Large intestine (tissue), 3 donors: ENCODE measurements at regions not wholly inside any gene's neighbourhood (a gene's known extent, or its start where the extent isn't known, plus 50 kb on each side); places are given as distances from the start of the nearest gene placed in this dataset.

ENCODE experiments used
- DNase-seq, 2 donors: peaks; one replicate each; pipeline versions ENCODE4 v3.0.0 to v3.0.0-alpha.2; 2013
- H3K27ac ChIP-seq: one replicate; pipeline ENCODE4 v1.5.1; 2013; ENCODE audit warnings: low read length
- H3K27me3 ChIP-seq: 2 replicates; pipeline ENCODE4 v1.6.1; 2013; ENCODE audit warnings: low read length; ENCODE audit not compliant: control insufficient read depth, insufficient read depth
- H3K36me3 ChIP-seq: 2 replicates; pipeline ENCODE4 v1.6.1; 2013; ENCODE audit warnings: low read length; ENCODE audit not compliant: control insufficient read depth, insufficient read depth
- H3K4me1 ChIP-seq: one replicate; pipeline ENCODE4 v1.6.1; 2013; ENCODE audit warnings: low read length; ENCODE audit not compliant: control insufficient read depth, insufficient read depth
- H3K4me3 ChIP-seq: one replicate; pipeline ENCODE4 v1.5.1; 2013; ENCODE audit warnings: low read length
- H3K9me3 ChIP-seq: one replicate; pipeline ENCODE4 v1.6.1; 2013; ENCODE audit warnings: mild to moderate bottlenecking, low read depth, low read length, moderate library complexity; ENCODE audit not compliant: control insufficient read depth
- WGBS: methylation state at CpG from one replicate; pipeline ENCODE4 v1.1.5; 2013; ENCODE audit warnings: low lambda C conversion rate; ENCODE audit not compliant: insufficient coverage; 5-methylcytosine and 5-hydroxymethylcytosine counted together

- 89% methylated on average over 1 of the region's 1 CpG for WGBS
- no peak for DNase-seq
- H3K27ac ChIP-seq = no peak overlapping the region
These were observed 53.7 kb downstream of the RPS12 start for GRCh38 chr6:132868057-132868456.

GRCh38 chr6:132872923-132873322 is 58.6 kb downstream of the RPS12 start:
- no peaks in the 10 kb centered on the region for H3K36me3 ChIP-seq
- H3K4me1 ChIP-seq = no peaks in the 10 kb centered on the region
- WGBS = no CpG with 5 or more reads among the region's 1 CpG
- H3K4me3 ChIP-seq = no peak overlapping the region
- DNase-seq = no peak
- H3K27ac ChIP-seq = no peak overlapping the region
- no peaks in the 10 kb centered on the region for H3K9me3 ChIP-seq
- H3K27me3 ChIP-seq = no peaks in the 10 kb centered on the region

More at GRCh38 chr6:132868057-132868456, 53.7 kb downstream of the RPS12 start:
- Histone ChIP-seq H3K27me3 (no peaks in the 10 kb centered on the region), H3K36me3 (no peaks in the 10 kb centered on the region), H3K9me3 (no peaks in the 10 kb centered on the region), H3K4me3 (no peak overlapping the region), H3K4me1 (no peaks in the 10 kb centered on the region)

GRCh38 chr6:132877003-132877402 is 62.6 kb downstream of the RPS12 start:
- Histone ChIP-seq H3K36me3 (no peaks in the 10 kb centered on the region), H3K4me1 (no peaks in the 10 kb centered on the region), H3K9me3 (no peaks in the 10 kb centered on the region), H3K27ac (no peak overlapping the region), H3K27me3 (no peaks in the 10 kb centered on the region), H3K4me3 (no peak overlapping the region)
- no CpG with 5 or more reads among the region's 2 CpGs for WGBS
- DNase-seq = no peak

GRCh38 chr6:132887204-132887603 is 72.8 kb downstream of the RPS12 start:
- Histone ChIP-seq H3K4me1 (no peaks in the 10 kb centered on the region), H3K4me3 (no peak overlapping the region), H3K27ac (no peak overlapping the region), H3K27me3 (no peaks in the 10 kb centered on the region), H3K9me3 (no peaks in the 10 kb centered on the region), H3K36me3 (no peaks in the 10 kb centered on the region)
- DNase-seq = no peak
- WGBS = no CpG with 5 or more reads among the region's 1 CpG

- H3K27ac ChIP-seq = no peak overlapping the region
- DNase-seq = no peak
- WGBS = 86% methylated on average over 1 of the region's 2 CpGs
- no peak overlapping the region for H3K4me3 ChIP-seq
- H3K27me3 ChIP-seq = no peaks in the 10 kb centered on the region
- H3K36me3 ChIP-seq = no peaks in the 10 kb centered on the region
- no peaks in the 10 kb centered on the region for H3K9me3 ChIP-seq
- H3K4me1 ChIP-seq = no peaks in the 10 kb centered on the region
These were observed 74.3 kb downstream of the RPS12 start for GRCh38 chr6:132888701-132889100.

- H3K9me3 ChIP-seq = no peaks in the 10 kb centered on the region
- no peaks in the 10 kb centered on the region for H3K27me3 ChIP-seq
- no peak for DNase-seq
- H3K27ac ChIP-seq = no peak overlapping the region
- 96% methylated on average over 3 of the region's 5 CpGs for WGBS
- H3K36me3 ChIP-seq = no peaks in the 10 kb centered on the region
- no peaks in the 10 kb centered on the region for H3K4me1 ChIP-seq
- H3K4me3 ChIP-seq = no peak overlapping the region
These were observed 78.8 kb downstream of the RPS12 start for GRCh38 chr6:132892929-132893771.

DNA sequence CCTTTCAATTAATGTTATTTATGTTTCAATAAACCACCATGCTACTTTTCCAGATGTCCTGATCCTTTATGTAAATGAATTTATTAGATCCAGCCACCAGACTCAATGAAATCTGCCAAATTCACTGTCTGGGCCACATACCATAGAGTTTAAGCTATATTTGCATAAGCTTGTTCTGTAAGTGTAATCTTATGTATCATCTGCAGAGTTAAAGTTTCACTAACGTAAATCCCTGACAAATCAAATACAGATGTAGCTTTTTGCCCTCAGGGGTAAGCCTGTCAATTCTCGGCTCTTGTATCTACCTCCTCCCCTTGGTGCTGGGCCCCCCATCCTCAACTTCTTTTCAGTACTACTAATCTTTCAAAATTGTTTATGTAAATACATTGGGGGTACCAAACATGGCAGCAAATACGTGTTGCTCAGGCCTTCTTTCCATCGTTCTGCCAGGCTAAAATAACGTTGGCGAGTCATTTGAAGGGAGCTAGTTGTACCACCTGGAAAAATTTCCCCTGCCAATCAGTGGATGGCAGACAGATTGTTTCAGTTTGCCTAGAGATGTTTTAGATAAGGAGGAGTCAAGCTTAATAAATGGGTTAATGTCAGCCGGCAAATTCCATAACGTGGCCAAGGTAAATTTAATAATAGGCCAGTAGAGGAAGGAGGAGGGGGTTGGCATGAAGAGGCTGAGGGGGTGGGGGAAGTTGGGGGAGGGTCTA is 79.6 kb downstream of the RPS12 start:
- Histone ChIP-seq H3K27ac (no peak overlapping the region), H3K4me1 (no peaks in the 10 kb centered on the region), H3K4me3 (no peak overlapping the region), H3K36me3 (no peaks in the 10 kb centered on the region), H3K9me3 (no peaks in the 10 kb centered on the region), H3K27me3 (no peaks in the 10 kb centered on the region)
- no peak for DNase-seq
- 53% methylated on average over 4 of the region's 8 CpGs for WGBS

DNA sequence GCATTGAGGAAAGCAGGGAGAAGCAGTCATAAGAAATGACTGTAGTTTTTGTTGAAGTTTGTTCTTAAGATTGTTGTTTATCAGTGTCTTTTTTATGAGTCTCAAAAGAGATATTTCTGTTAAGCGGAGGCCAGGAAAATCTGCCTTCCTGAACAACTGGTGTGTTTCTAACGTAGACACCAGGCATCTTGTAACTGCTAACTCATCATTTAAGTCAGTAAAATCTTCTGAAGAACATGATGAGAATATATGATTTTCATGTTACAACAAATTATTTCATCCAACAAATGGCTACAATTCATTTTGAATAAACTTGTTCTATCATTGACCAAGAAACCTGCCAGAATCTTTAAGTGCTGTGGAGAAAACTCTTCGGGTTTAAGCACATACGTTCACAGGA is 84.0 kb downstream of the RPS12 start:
- Histone ChIP-seq H3K27me3 (no peaks in the 10 kb centered on the region), H3K4me3 (no peak overlapping the region), H3K36me3 (no peaks in the 10 kb centered on the region), H3K27ac (no peak overlapping the region), H3K9me3 (no peaks in the 10 kb centered on the region), H3K4me1 (no peaks in the 10 kb centered on the region)
- no peak for DNase-seq
- 86% methylated on average over 2 of the region's 4 CpGs for WGBS

DNA sequence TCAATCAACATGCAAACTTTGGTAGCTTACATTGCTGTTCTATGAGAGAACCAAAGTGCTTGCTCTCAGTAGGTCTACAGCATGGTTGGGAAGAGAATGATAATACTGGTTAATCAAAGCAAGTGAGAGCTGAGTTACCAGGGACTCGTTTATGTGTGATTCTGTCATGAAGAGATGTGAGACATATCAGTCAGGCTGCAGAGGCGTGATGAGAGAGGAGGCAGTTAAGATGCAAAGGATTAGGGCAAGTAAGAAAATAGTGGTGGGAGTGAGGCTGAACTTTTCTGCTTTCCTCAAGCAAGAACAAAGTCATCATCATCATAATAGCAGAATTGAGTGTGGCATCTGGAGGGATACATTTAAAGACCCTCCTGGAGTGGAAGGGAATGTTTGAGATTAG is 86.5 kb downstream of the RPS12 start:
- H3K36me3 ChIP-seq = no peaks in the 10 kb centered on the region
- no CpG with 5 or more reads among the region's 2 CpGs for WGBS

GRCh38 chr6:132902901-132903300 is 88.5 kb downstream of the RPS12 start:
- Histone ChIP-seq H3K4me1 (no peaks in the 10 kb centered on the region), H3K27ac (no peak overlapping the region), H3K4me3 (no peak overlapping the region), H3K9me3 (no peaks in the 10 kb centered on the region), H3K36me3 (no peaks in the 10 kb centered on the region), H3K27me3 (no peaks in the 10 kb centered on the region)
- WGBS = 96% methylated on average over 4 of the region's 6 CpGs
- no peak for DNase-seq

More for the DNA sequence above, 86.5 kb downstream of the RPS12 start:
- no peak overlapping the region for H3K27ac ChIP-seq
- no peak overlapping the region for H3K4me3 ChIP-seq
- no peaks in the 10 kb centered on the region for H3K9me3 ChIP-seq
- no peak for DNase-seq
- H3K27me3 ChIP-seq = no peaks in the 10 kb centered on the region
- H3K4me1 ChIP-seq = no peaks in the 10 kb centered on the region
